Mammary epithelial cell (primary cell): ENCODE measurements at regions not wholly inside any gene's neighbourhood (a gene's known extent, or its start where the extent isn't known, plus 50 kb on each side); places are given as distances from the start of the nearest gene placed in this dataset.

Source experiments
- CTCF ChIP-seq, 2 donors: IDR thresholded peaks in 1 of 2; conservative IDR thresholded peaks in 1 of 2; 2 replicates each; pipeline ENCODE4 v1.5.1; 2011 to 2012; ENCODE audit warnings: inconsistent platforms in 2 of 2, low read length in 2 of 2, mild to moderate bottlenecking in 2 of 2, control low read depth in 1 of 2, low read depth in 1 of 2; ENCODE audit not compliant: insufficient read depth in 1 of 2; ENCODE audit errors: extremely low read depth in 1 of 2
- EZH2 ChIP-seq: IDR thresholded peaks from 2 replicates; pipeline ENCODE4 v1.6.1; 2012; ENCODE audit warnings: low read length, inconsistent platforms, borderline replicate concordance

GRCh38 chr5:67495072-67495471, 298.5 kb upstream of the CD180 start:
- no peak for TF ChIP-seq CTCF (conservative IDR thresholded peaks at IDR 0.05 in 1 of 2, IDR thresholded peaks at IDR 0.05 in 1 of 2; ENCODE audit: extremely low read depth in 1 of 2, insufficient read depth in 1 of 2, low read depth in 1 of 2, low read length in 2 of 2)
- TF ChIP-seq EZH2 = no peak
